ENCODE measurements at regions not wholly inside any gene's neighbourhood (a gene's known extent, or its start where the extent isn't known, plus 50 kb on each side); places are given as distances from the start of the nearest gene placed in this dataset.

- H3K27me3 ChIP-seq (ENCODE audit: control insufficient read depth in 5 of 5, insufficient read depth in 4 of 5, low read length in 5 of 5): peaks cover 0 to 5% (median 0%) of the 10 kb centered on the region in 5 donors
- H3K36me3 ChIP-seq (ENCODE audit: control insufficient read depth in 5 of 5, insufficient read depth in 5 of 5, low read length in 5 of 5): no peaks in the 10 kb centered on the region
- peaks cover 0 to 2% (median 0%) of the 10 kb centered on the region in 5 donors for H3K9me3 ChIP-seq (ENCODE audit: control insufficient read depth in 5 of 5, low read length in 5 of 5)
- peaks cover 0 to 14% (median 0%) of the 10 kb centered on the region in 5 donors for H3K4me1 ChIP-seq (ENCODE audit: control insufficient read depth in 5 of 5, insufficient read depth in 5 of 5, low read length in 5 of 5)
- no peak overlapping the region for H3K4me3 ChIP-seq (ENCODE audit: low read depth in 1 of 5, low read length in 5 of 5)
- H3K9ac ChIP-seq (ENCODE audit: low read length in 5 of 5): no peak overlapping the region
- no peak overlapping the region for H3K27ac ChIP-seq (ENCODE audit: low read depth, low read length)
These were observed 218.3 kb upstream of the IER5L start for GRCh38 chr9:129396365-129396708.

GRCh38 chr9:129395633-129396364 is 217.7 kb upstream of the IER5L start:
- Histone ChIP-seq H3K36me3 (ENCODE audit: control insufficient read depth in 5 of 5, insufficient read depth in 5 of 5, low read length in 5 of 5) (no peaks in the 10 kb centered on the region), H3K9me3 (ENCODE audit: control insufficient read depth in 5 of 5, low read length in 5 of 5) (peaks cover 0 to 2% (median 0%) of the 10 kb centered on the region in 5 donors), H3K27ac (ENCODE audit: low read depth, low read length) (no peak overlapping the region), H3K4me3 (ENCODE audit: low read depth in 1 of 5, low read length in 5 of 5) (no peak overlapping the region), H3K4me1 (ENCODE audit: control insufficient read depth in 5 of 5, insufficient read depth in 5 of 5, low read length in 5 of 5) (peaks cover 0 to 14% (median 0%) of the 10 kb centered on the region in 5 donors), H3K9ac (ENCODE audit: low read length in 5 of 5) (no peak overlapping the region), H3K27me3 (ENCODE audit: control insufficient read depth in 5 of 5, insufficient read depth in 4 of 5, low read length in 5 of 5) (peaks cover 0 to 5% (median 0%) of the 10 kb centered on the region in 5 donors)

GRCh38 chr9:129394886-129395279 is 216.8 kb upstream of the IER5L start:
- Histone ChIP-seq H3K36me3 (ENCODE audit: control insufficient read depth in 5 of 5, insufficient read depth in 5 of 5, low read length in 5 of 5) (no peaks in the 10 kb centered on the region), H3K9me3 (ENCODE audit: control insufficient read depth in 5 of 5, low read length in 5 of 5) (peaks cover 0 to 2% (median 0%) of the 10 kb centered on the region in 5 donors), H3K27me3 (ENCODE audit: control insufficient read depth in 5 of 5, insufficient read depth in 4 of 5, low read length in 5 of 5) (peaks cover 0 to 5% (median 0%) of the 10 kb centered on the region in 5 donors), H3K4me1 (ENCODE audit: control insufficient read depth in 5 of 5, insufficient read depth in 5 of 5, low read length in 5 of 5) (peaks cover 0 to 12% (median 0%) of the 10 kb centered on the region in 5 donors), H3K9ac (ENCODE audit: low read length in 5 of 5) (no peak overlapping the region), H3K27ac (ENCODE audit: low read depth, low read length) (no peak overlapping the region), H3K4me3 (ENCODE audit: low read depth in 1 of 5, low read length in 5 of 5) (no peak overlapping the region)

- H3K27me3 ChIP-seq (ENCODE audit: control insufficient read depth in 5 of 5, insufficient read depth in 4 of 5, low read length in 5 of 5): peaks cover 0 to 5% (median 0%) of the 10 kb centered on the region in 5 donors
- H3K4me3 ChIP-seq (ENCODE audit: low read depth in 1 of 5, low read length in 5 of 5): no peak overlapping the region
- peaks cover 0 to 5% (median 0%) of the 10 kb centered on the region in 5 donors for H3K4me1 ChIP-seq (ENCODE audit: control insufficient read depth in 5 of 5, insufficient read depth in 5 of 5, low read length in 5 of 5)
- H3K9me3 ChIP-seq (ENCODE audit: control insufficient read depth in 5 of 5, low read length in 5 of 5): peaks cover 0 to 2% (median 0%) of the 10 kb centered on the region in 5 donors
- no peak overlapping the region for H3K9ac ChIP-seq (ENCODE audit: low read length in 5 of 5)
- H3K27ac ChIP-seq (ENCODE audit: low read depth, low read length): no peak overlapping the region
- H3K36me3 ChIP-seq (ENCODE audit: control insufficient read depth in 5 of 5, insufficient read depth in 5 of 5, low read length in 5 of 5): no peaks in the 10 kb centered on the region
These were observed 216.2 kb upstream of the IER5L start for GRCh38 chr9:129394061-129394885.

- H3K9me3 ChIP-seq (ENCODE audit: control insufficient read depth in 5 of 5, low read length in 5 of 5): peaks cover 0 to 2% (median 0%) of the 10 kb centered on the region in 5 donors
- peaks cover 0 to 5% (median 0%) of the 10 kb centered on the region in 5 donors for H3K27me3 ChIP-seq (ENCODE audit: control insufficient read depth in 5 of 5, insufficient read depth in 4 of 5, low read length in 5 of 5)
- H3K36me3 ChIP-seq (ENCODE audit: control insufficient read depth in 5 of 5, insufficient read depth in 5 of 5, low read length in 5 of 5): no peaks in the 10 kb centered on the region
- H3K9ac ChIP-seq (ENCODE audit: low read length in 5 of 5): no peak overlapping the region
- H3K4me1 ChIP-seq (ENCODE audit: control insufficient read depth in 5 of 5, insufficient read depth in 5 of 5, low read length in 5 of 5): no peaks in the 10 kb centered on the region
- H3K27ac ChIP-seq (ENCODE audit: low read depth, low read length): no peak overlapping the region
- no peak overlapping the region for H3K4me3 ChIP-seq (ENCODE audit: low read depth in 1 of 5, low read length in 5 of 5)
These were observed 215.0 kb upstream of the IER5L start for GRCh38 chr9:129393064-129393463.

- H3K9me3 ChIP-seq (ENCODE audit: control insufficient read depth in 5 of 5, low read length in 5 of 5): peaks cover 0 to 2% (median 0%) of the 10 kb centered on the region in 5 donors
- H3K27ac ChIP-seq (ENCODE audit: low read depth, low read length): no peak overlapping the region
- H3K4me3 ChIP-seq (ENCODE audit: low read depth in 1 of 5, low read length in 5 of 5): no peak overlapping the region
- H3K9ac ChIP-seq (ENCODE audit: low read length in 5 of 5): no peak overlapping the region
- H3K36me3 ChIP-seq (ENCODE audit: control insufficient read depth in 5 of 5, insufficient read depth in 5 of 5, low read length in 5 of 5): no peaks in the 10 kb centered on the region
- no peaks in the 10 kb centered on the region for H3K4me1 ChIP-seq (ENCODE audit: control insufficient read depth in 5 of 5, insufficient read depth in 5 of 5, low read length in 5 of 5)
- peaks cover 0 to 5% (median 0%) of the 10 kb centered on the region in 5 donors for H3K27me3 ChIP-seq (ENCODE audit: control insufficient read depth in 5 of 5, insufficient read depth in 4 of 5, low read length in 5 of 5)
These were observed 214.1 kb upstream of the IER5L start for GRCh38 chr9:129392093-129392541.

GRCh38 chr9:129391221-129391661 is 213.2 kb upstream of the IER5L start:
- Histone ChIP-seq H3K36me3 (ENCODE audit: control insufficient read depth in 5 of 5, insufficient read depth in 5 of 5, low read length in 5 of 5) (no peaks in the 10 kb centered on the region), H3K9ac (ENCODE audit: low read length in 5 of 5) (no peak overlapping the region)

GRCh38 chr9:129390541-129390940 is 212.5 kb upstream of the IER5L start:
- Histone ChIP-seq H3K9ac (ENCODE audit: low read length in 5 of 5) (no peak overlapping the region), H3K27me3 (ENCODE audit: control insufficient read depth in 5 of 5, insufficient read depth in 4 of 5, low read length in 5 of 5) (peaks cover 0 to 5% (median 0%) of the 10 kb centered on the region in 5 donors), H3K9me3 (ENCODE audit: control insufficient read depth in 5 of 5, low read length in 5 of 5) (no peaks in the 10 kb centered on the region), H3K4me3 (ENCODE audit: low read depth in 1 of 5, low read length in 5 of 5) (no peak overlapping the region), H3K4me1 (ENCODE audit: control insufficient read depth in 5 of 5, insufficient read depth in 5 of 5, low read length in 5 of 5) (no peaks in the 10 kb centered on the region), H3K27ac (ENCODE audit: low read depth, low read length) (no peak overlapping the region), H3K36me3 (ENCODE audit: control insufficient read depth in 5 of 5, insufficient read depth in 5 of 5, low read length in 5 of 5) (no peaks in the 10 kb centered on the region)

More at GRCh38 chr9:129391221-129391661, 213.2 kb upstream of the IER5L start:
- Histone ChIP-seq H3K9me3 (ENCODE audit: control insufficient read depth in 5 of 5, low read length in 5 of 5) (peaks cover 0 to under 1% (median 0%) of the 10 kb centered on the region in 5 donors), H3K27ac (ENCODE audit: low read depth, low read length) (no peak overlapping the region), H3K27me3 (ENCODE audit: control insufficient read depth in 5 of 5, insufficient read depth in 4 of 5, low read length in 5 of 5) (peaks cover 0 to 5% (median 0%) of the 10 kb centered on the region in 5 donors), H3K4me1 (ENCODE audit: control insufficient read depth in 5 of 5, insufficient read depth in 5 of 5, low read length in 5 of 5) (no peaks in the 10 kb centered on the region), H3K4me3 (ENCODE audit: low read depth in 1 of 5, low read length in 5 of 5) (no peak overlapping the region)

GRCh38 chr9:129387822-129388221 is 209.8 kb upstream of the IER5L start:
- H3K9me3 ChIP-seq (ENCODE audit: control insufficient read depth in 5 of 5, low read length in 5 of 5): no peaks in the 10 kb centered on the region
- peaks cover under 1 to 13% (median 8%) of the 10 kb centered on the region in 5 donors for H3K4me1 ChIP-seq (ENCODE audit: control insufficient read depth in 5 of 5, insufficient read depth in 5 of 5, low read length in 5 of 5)
- H3K9ac ChIP-seq (ENCODE audit: low read length in 5 of 5): no peak overlapping the region
- no peaks in the 10 kb centered on the region for H3K36me3 ChIP-seq (ENCODE audit: control insufficient read depth in 5 of 5, insufficient read depth in 5 of 5, low read length in 5 of 5)
- no peaks in the 10 kb centered on the region for H3K27me3 ChIP-seq (ENCODE audit: control insufficient read depth in 5 of 5, insufficient read depth in 4 of 5, low read length in 5 of 5)
- no peak overlapping the region for H3K27ac ChIP-seq (ENCODE audit: low read depth, low read length)
- no peak overlapping the region for H3K4me3 ChIP-seq (ENCODE audit: low read depth in 1 of 5, low read length in 5 of 5)

GRCh38 chr9:129386812-129387177 is 208.7 kb upstream of the IER5L start:
- peaks cover 3 to 20% (median 15%) of the 10 kb centered on the region in 5 donors for H3K4me1 ChIP-seq (ENCODE audit: control insufficient read depth in 5 of 5, insufficient read depth in 5 of 5, low read length in 5 of 5)
- H3K36me3 ChIP-seq (ENCODE audit: control insufficient read depth in 5 of 5, insufficient read depth in 5 of 5, low read length in 5 of 5): no peaks in the 10 kb centered on the region
- no peak overlapping the region for H3K27ac ChIP-seq (ENCODE audit: low read depth, low read length)
- no peaks in the 10 kb centered on the region for H3K9me3 ChIP-seq (ENCODE audit: control insufficient read depth in 5 of 5, low read length in 5 of 5)
- no peak overlapping the region for H3K4me3 ChIP-seq (ENCODE audit: low read depth in 1 of 5, low read length in 5 of 5)
- no peak overlapping the region for H3K9ac ChIP-seq (ENCODE audit: low read length in 5 of 5)
- H3K27me3 ChIP-seq (ENCODE audit: control insufficient read depth in 5 of 5, insufficient read depth in 4 of 5, low read length in 5 of 5): no peaks in the 10 kb centered on the region
